Neural crest cell (in vitro differentiated cells): ENCODE measurements at regions not wholly inside any gene's neighbourhood (a gene's known extent, or its start where the extent isn't known, plus 50 kb on each side); places are given as distances from the start of the nearest gene placed in this dataset.

ENCODE experiments used
- DNase-seq: peaks from one replicate; pipeline ENCODE4 v3.0.0; 2021; ENCODE audit warnings: low read depth, mixed read lengths, low spot score
- H3K27ac Mint-ChIP-seq: one replicate; pipeline ENCODE4 v1.8.0; 2021; ENCODE audit warnings: mild to moderate bottlenecking, mixed read lengths; ENCODE audit not compliant: unreplicated experiment
- H3K27me3 Mint-ChIP-seq: 2 replicates; pipeline ENCODE4 v1.8.0; 2021; ENCODE audit warnings: low read depth, mild to moderate bottlenecking, mixed read lengths
- H3K36me3 Mint-ChIP-seq: 2 replicates; pipeline ENCODE4 v1.8.0; 2021; ENCODE audit warnings: low read depth, mild to moderate bottlenecking, mixed read lengths
- H3K4me1 Mint-ChIP-seq: 2 replicates; pipeline ENCODE4 v1.8.0; 2021; ENCODE audit warnings: mixed read lengths
- H3K4me3 Mint-ChIP-seq: one replicate; pipeline ENCODE4 v1.8.0; 2021; ENCODE audit warnings: mild to moderate bottlenecking, mixed read lengths
- H3K9me3 Mint-ChIP-seq: 2 replicates; pipeline ENCODE4 v1.8.0; 2021; ENCODE audit warnings: mixed read lengths
- TF ChIP-seq, protein P1 (sequence below): fragments of 200-600 bp; sonication (generic); conservative IDR thresholded peaks from 2 replicates; pipeline ENCODE4 v1.5.0; 2021; ENCODE audit warnings: antibody characterized with exemption, mild to moderate bottlenecking

DNA sequence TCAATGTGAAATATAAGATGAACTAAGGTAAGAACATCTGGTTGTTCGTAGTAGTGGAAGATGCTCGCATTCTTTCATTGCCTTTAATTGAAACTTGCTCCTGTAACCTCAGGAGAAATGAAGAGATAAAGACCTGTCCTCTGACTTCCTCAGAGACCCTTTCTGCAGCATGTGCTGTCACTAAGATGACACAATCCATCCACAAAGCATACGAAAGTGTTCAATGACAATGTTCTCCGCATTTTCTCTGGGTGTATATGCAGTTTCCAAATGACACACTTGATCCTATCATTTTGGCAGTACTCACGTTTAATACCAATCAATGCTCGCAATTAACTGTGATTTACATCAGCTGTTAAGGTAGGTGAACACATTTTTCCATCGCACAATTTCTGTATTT, 65.8 kb downstream of the PRL start:
- Mint-ChIP-seq H3K4me1 (no peaks in the 10 kb centered on the region), H3K36me3 (peaks cover 3% of the 10 kb centered on the region), H3K9me3 (peaks cover 9% of the 10 kb centered on the region), H3K4me3 (no peak overlapping the region), H3K27ac (no peak overlapping the region), H3K27me3 (no peaks in the 10 kb centered on the region)
- no peak for DNase-seq
- TF ChIP-seq, protein P1, sequence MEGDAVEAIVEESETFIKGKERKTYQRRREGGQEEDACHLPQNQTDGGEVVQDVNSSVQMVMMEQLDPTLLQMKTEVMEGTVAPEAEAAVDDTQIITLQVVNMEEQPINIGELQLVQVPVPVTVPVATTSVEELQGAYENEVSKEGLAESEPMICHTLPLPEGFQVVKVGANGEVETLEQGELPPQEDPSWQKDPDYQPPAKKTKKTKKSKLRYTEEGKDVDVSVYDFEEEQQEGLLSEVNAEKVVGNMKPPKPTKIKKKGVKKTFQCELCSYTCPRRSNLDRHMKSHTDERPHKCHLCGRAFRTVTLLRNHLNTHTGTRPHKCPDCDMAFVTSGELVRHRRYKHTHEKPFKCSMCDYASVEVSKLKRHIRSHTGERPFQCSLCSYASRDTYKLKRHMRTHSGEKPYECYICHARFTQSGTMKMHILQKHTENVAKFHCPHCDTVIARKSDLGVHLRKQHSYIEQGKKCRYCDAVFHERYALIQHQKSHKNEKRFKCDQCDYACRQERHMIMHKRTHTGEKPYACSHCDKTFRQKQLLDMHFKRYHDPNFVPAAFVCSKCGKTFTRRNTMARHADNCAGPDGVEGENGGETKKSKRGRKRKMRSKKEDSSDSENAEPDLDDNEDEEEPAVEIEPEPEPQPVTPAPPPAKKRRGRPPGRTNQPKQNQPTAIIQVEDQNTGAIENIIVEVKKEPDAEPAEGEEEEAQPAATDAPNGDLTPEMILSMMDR = no peak

DNA sequence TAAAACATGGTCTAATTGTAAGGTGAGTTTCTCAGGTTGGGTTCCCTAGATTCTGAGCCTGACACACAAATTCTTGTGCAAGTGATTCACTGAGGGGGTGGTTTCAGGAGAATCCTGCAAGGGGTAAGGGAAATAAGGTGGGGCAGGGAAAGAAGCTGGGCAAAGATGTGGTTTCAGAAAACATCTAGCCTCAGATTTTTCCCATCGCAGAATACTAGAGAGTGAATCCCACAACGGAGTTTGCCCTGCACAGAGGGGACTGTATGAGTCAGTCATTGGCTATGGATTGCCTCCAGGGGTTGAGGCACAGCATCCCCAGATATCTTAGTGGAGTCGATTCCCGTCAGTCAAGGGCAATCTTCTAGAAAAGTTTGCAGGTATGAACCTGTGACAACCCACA, 65.2 kb downstream of the PRL start:
- Mint-ChIP-seq H3K27ac (no peak overlapping the region), H3K27me3 (no peaks in the 10 kb centered on the region), H3K36me3 (peaks cover 3% of the 10 kb centered on the region), H3K9me3 (peaks cover 9% of the 10 kb centered on the region), H3K4me3 (no peak overlapping the region), H3K4me1 (no peaks in the 10 kb centered on the region)
- TF ChIP-seq, protein P1 = no peak
- DNase-seq = no peak

DNA sequence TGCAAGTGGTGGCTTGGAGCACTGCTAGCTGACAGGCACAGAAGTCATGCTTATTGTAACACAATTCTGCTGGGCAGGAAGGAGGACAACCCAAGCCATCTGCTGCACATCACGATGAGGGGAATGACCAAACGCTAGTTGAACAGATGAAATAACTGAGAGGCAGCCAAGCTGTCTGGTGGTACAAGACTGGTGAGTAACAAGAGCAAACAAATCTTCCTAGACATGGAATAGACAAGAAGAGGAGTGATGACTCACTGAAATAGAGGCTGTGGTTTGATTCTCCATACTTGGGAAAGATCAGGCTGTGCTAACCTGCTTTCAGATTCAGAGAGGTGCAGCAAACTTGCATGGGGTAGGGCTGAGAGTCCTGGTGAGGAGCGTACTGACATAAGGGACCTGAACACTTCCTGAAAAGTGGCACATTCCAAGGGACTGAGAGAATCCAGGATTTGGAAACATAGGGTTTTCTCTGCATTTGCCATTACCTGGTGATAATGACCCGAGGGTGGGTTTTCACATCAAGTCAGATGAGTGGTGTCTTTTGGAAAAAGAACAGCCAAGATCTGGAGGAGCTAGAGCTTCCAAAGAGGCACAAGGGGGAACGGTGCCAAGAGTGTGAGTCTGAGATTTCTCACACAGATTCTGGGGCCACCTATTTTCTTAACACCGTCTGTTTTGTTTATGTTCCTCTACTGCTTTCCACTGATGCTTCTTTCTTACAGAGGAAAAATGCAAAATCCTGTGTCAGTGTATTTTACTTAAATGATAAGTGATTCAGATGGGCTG, 60.0 kb downstream of the PRL start:
- Mint-ChIP-seq H3K4me1 (no peaks in the 10 kb centered on the region), H3K4me3 (no peak overlapping the region), H3K27ac (peak overlapping the region; percentile 30), H3K36me3 (peaks cover 3% of the 10 kb centered on the region), H3K27me3 (no peaks in the 10 kb centered on the region), H3K9me3 (peaks cover 6% of the 10 kb centered on the region)
- TF ChIP-seq, protein P1 = no peak
- DNase-seq = no peak
